ENCODE measurements at regions not wholly inside any gene's neighbourhood (a gene's known extent, or its start where the extent isn't known, plus 50 kb on each side); places are given as distances from the start of the nearest gene placed in this dataset.
"Not testable (repeated sequence)": the region's sequence is repeated elsewhere in the genome, so short reads cannot be mapped to it uniquely, and the experiment has no call there.

- Histone ChIP-seq H3K27ac (no peak overlapping the region), H3K27me3 (no peaks in the 10 kb centered on the region), H3K4me2 (no peak overlapping the region), H3K79me2 (ENCODE audit: low read depth) (no peaks in the 10 kb centered on the region), H2AFZ (replicated peaks) (no peak overlapping the region), H3F3A (ENCODE audit: low read depth) (no peaks in the 10 kb centered on the region), H3K4me3 (no peak overlapping the region), H3K36me3 (no peaks in the 10 kb centered on the region), H3K9ac (no peak overlapping the region), H3K9me3 (ENCODE audit: low read depth) (no peaks in the 10 kb centered on the region), H3K4me1 (no peaks in the 10 kb centered on the region), H4K20me1 (ENCODE audit: low read depth) (no peaks in the 10 kb centered on the region)
- TF ChIP-seq CTCF (IDR thresholded peaks at IDR 0.05) (no peak), EZH2 (IDR thresholded peaks at IDR 0.05) (no peak), EZH2phosphoT487 (IDR thresholded peaks at IDR 0.05) (no peak)
- H3K4me3 Mint-ChIP-seq, result no peak overlapping the region
- H3K9me3 Mint-ChIP-seq, result peaks cover 2% of the 10 kb centered on the region
- H3K36me3 Mint-ChIP-seq, result no peaks in the 10 kb centered on the region
- no peak overlapping the region for H3K27ac Mint-ChIP-seq
- H3K4me1 Mint-ChIP-seq, result no peaks in the 10 kb centered on the region
- H3K27me3 Mint-ChIP-seq (ENCODE audit: insufficient read depth, low read depth), result no peaks in the 10 kb centered on the region
- DNase-seq (ENCODE audit: low spot score), result no peak
These were observed 60.9 kb downstream of the TLNRD1 start for GRCh38 chr15:81061490-81062253.

- H3K27ac Mint-ChIP-seq, result no peak overlapping the region
- H3K79me2 ChIP-seq (ENCODE audit: low read depth), result no peaks in the 10 kb centered on the region
- H3K4me1 ChIP-seq, result no peaks in the 10 kb centered on the region
- no peaks in the 10 kb centered on the region for H3F3A ChIP-seq (ENCODE audit: low read depth)
- H3K4me1 Mint-ChIP-seq, result no peaks in the 10 kb centered on the region
- no peak overlapping the region for H2AFZ ChIP-seq (replicated peaks)
- H4K20me1 ChIP-seq (ENCODE audit: low read depth), result no peaks in the 10 kb centered on the region
- no peaks in the 10 kb centered on the region for H3K9me3 ChIP-seq (ENCODE audit: low read depth)
- no peaks in the 10 kb centered on the region for H3K27me3 ChIP-seq
- no peak overlapping the region for H3K4me2 ChIP-seq
- H3K36me3 Mint-ChIP-seq, result no peaks in the 10 kb centered on the region
- peaks cover 2% of the 10 kb centered on the region for H3K9me3 Mint-ChIP-seq
- TF ChIP-seq EZH2phosphoT487 (IDR thresholded peaks at IDR 0.05) (no peak), CTCF (IDR thresholded peaks at IDR 0.05) (no peak), EZH2 (IDR thresholded peaks at IDR 0.05) (no peak)
- H3K27me3 Mint-ChIP-seq (ENCODE audit: insufficient read depth, low read depth), result no peaks in the 10 kb centered on the region
- H3K9ac ChIP-seq, result no peak overlapping the region
- H3K36me3 ChIP-seq, result no peaks in the 10 kb centered on the region
- no peak overlapping the region for H3K4me3 ChIP-seq
- H3K4me3 Mint-ChIP-seq, result no peak overlapping the region
- no peak for DNase-seq (ENCODE audit: low spot score)
- no peak overlapping the region for H3K27ac ChIP-seq
These were observed 62.2 kb downstream of the TLNRD1 start for GRCh38 chr15:81062937-81063336.

GRCh38 chr15:81064253-81064652 lies 63.5 kb downstream of the TLNRD1 start:
- TF ChIP-seq CTCF (IDR thresholded peaks at IDR 0.05) (no peak), EZH2 (IDR thresholded peaks at IDR 0.05) (no peak), EZH2phosphoT487 (IDR thresholded peaks at IDR 0.05) (no peak)
- H3K79me2 ChIP-seq (ENCODE audit: low read depth), result no peaks in the 10 kb centered on the region

GRCh38 chr15:81067567-81067966 lies 66.5 kb upstream of the CFAP161 start:
- not testable (repeated sequence) for H3K9me3 ChIP-seq (ENCODE audit: low read depth); H3K9ac ChIP-seq; H2AFZ ChIP-seq (replicated peaks); H3K79me2 ChIP-seq (ENCODE audit: low read depth); H3K27me3 ChIP-seq; H3K9me3 Mint-ChIP-seq; H3K4me3 ChIP-seq; H3K4me2 ChIP-seq; H3K27me3 Mint-ChIP-seq (ENCODE audit: insufficient read depth, low read depth); H4K20me1 ChIP-seq (ENCODE audit: low read depth); H3K27ac Mint-ChIP-seq; H3K4me3 Mint-ChIP-seq; H3K27ac ChIP-seq; H3K36me3 ChIP-seq; H3F3A ChIP-seq (ENCODE audit: low read depth); H3K4me1 Mint-ChIP-seq; DNase-seq (ENCODE audit: low spot score); H3K4me1 ChIP-seq; H3K36me3 Mint-ChIP-seq

More at GRCh38 chr15:81064253-81064652, 63.5 kb downstream of the TLNRD1 start:
- no peak overlapping the region for H3K27ac Mint-ChIP-seq
- DNase-seq (ENCODE audit: low spot score), result no peak
- Histone ChIP-seq H3K4me1 (no peaks in the 10 kb centered on the region), H3K9me3 (ENCODE audit: low read depth) (no peaks in the 10 kb centered on the region), H4K20me1 (ENCODE audit: low read depth) (no peaks in the 10 kb centered on the region), H3K27me3 (no peaks in the 10 kb centered on the region), H3K9ac (no peak overlapping the region), H3K4me3 (no peak overlapping the region), H3F3A (ENCODE audit: low read depth) (no peaks in the 10 kb centered on the region), H3K4me2 (no peak overlapping the region), H3K27ac (no peak overlapping the region), H3K36me3 (no peaks in the 10 kb centered on the region), H2AFZ (replicated peaks) (no peak overlapping the region)
- no peaks in the 10 kb centered on the region for H3K4me1 Mint-ChIP-seq
- H3K36me3 Mint-ChIP-seq, result no peaks in the 10 kb centered on the region
- H3K27me3 Mint-ChIP-seq (ENCODE audit: insufficient read depth, low read depth), result no peaks in the 10 kb centered on the region
- peaks cover 2% of the 10 kb centered on the region for H3K9me3 Mint-ChIP-seq
- no peak overlapping the region for H3K4me3 Mint-ChIP-seq

Data from neural progenitor cell (in vitro differentiated cells).